ENCODE measurements at regions not wholly inside any gene's neighbourhood (a gene's known extent, or its start where the extent isn't known, plus 50 kb on each side); places are given as distances from the start of the nearest gene placed in this dataset.

- intact Hi-C loops (cut with DNase I; ENCODE audit: low total_unique reads) = no loop called here
- 85 to 92% (median 89%) methylated on average over 7 of the region's 7 CpGs for WGBS, 5 donors
- Histone ChIP-seq H3K4me3 (no peak overlapping the region), H3K27ac (no peak overlapping the region), H3K27me3 (replicated peaks in 1 of 7) (no peaks in the 10 kb centered on the region), H3K4me1 (no peaks in the 10 kb centered on the region), H3K36me3 (no peaks in the 10 kb centered on the region), H3K9me3 (no peaks in the 10 kb centered on the region)
- DNase-seq = no peak
- TF ChIP-seq POLR2A (IDR thresholded peaks at IDR 0.05) (no peak), POLR2AphosphoS5 (IDR thresholded peaks at IDR 0.05) (no peak), CTCF (IDR thresholded peaks at IDR 0.05 in 8 of 11, conservative IDR thresholded peaks at IDR 0.05 in 3 of 11) (no peak)
These were observed 217.0 kb upstream of the LRIG1 start for GRCh38 chr3:66717806-66718205.

DNA sequence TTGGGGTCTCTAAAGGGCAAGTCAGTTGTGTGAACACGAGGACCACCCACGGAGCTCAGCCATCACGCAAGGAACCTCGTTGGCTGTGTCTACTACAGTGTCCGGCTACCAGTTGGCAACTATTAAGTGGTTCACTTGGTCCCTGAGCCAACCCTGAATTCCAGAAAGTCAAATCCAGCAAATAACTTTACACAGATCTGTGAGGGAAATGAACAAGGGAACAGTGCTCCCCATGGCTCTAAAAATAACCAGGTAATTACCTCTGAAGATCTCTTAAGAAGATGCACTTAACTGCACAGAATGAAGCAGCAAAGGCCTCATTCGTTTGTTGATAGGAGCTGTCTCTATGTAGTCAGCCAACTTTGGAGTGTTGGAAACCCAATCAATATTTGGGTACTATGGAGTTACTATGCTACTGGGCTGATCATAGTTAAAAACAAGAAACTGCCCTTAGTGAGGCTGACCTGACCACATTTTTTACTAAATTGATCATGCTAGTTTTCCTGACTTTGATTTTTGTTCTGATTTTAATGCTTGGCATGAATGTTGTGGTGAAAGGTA lies 219.1 kb upstream of the LRIG1 start:
- H3K4me3 ChIP-seq = no peak overlapping the region
- DNase-seq = no peak
- 78 to 90% (median 86%) methylated on average over 6 of the region's 6 CpGs for WGBS, 5 donors
- intact Hi-C loops (cut with DNase I; ENCODE audit: low total_unique reads) = no loop called here
- no peaks in the 10 kb centered on the region for H3K9me3 ChIP-seq
- H3K36me3 ChIP-seq = no peaks in the 10 kb centered on the region
- no peak overlapping the region for H3K27ac ChIP-seq
- no peaks in the 10 kb centered on the region for H3K4me1 ChIP-seq
- H3K27me3 ChIP-seq (replicated peaks in 1 of 7) = no peaks in the 10 kb centered on the region
- no peak for TF ChIP-seq CTCF (IDR thresholded peaks at IDR 0.05 in 8 of 11, conservative IDR thresholded peaks at IDR 0.05 in 3 of 11)
- TF ChIP-seq POLR2A (IDR thresholded peaks at IDR 0.05) = no peak
- TF ChIP-seq POLR2AphosphoS5 (IDR thresholded peaks at IDR 0.05) = no peak

GRCh38 chr3:66720508-66720907 lies 219.7 kb upstream of the LRIG1 start:
- intact Hi-C loops (cut with DNase I; ENCODE audit: low total_unique reads) = no loop called here
- TF ChIP-seq POLR2A (IDR thresholded peaks at IDR 0.05) = no peak
- H3K4me1 ChIP-seq = no peaks in the 10 kb centered on the region
- WGBS, 5 donors = 84 to 92% (median 87%) methylated on average over 4 of the region's 4 CpGs
- no peaks in the 10 kb centered on the region for H3K36me3 ChIP-seq
- H3K27me3 ChIP-seq (replicated peaks in 1 of 7) = no peaks in the 10 kb centered on the region
- H3K27ac ChIP-seq = no peak overlapping the region
- H3K4me3 ChIP-seq = no peak overlapping the region
- no peaks in the 10 kb centered on the region for H3K9me3 ChIP-seq
- no peak for DNase-seq

DNA sequence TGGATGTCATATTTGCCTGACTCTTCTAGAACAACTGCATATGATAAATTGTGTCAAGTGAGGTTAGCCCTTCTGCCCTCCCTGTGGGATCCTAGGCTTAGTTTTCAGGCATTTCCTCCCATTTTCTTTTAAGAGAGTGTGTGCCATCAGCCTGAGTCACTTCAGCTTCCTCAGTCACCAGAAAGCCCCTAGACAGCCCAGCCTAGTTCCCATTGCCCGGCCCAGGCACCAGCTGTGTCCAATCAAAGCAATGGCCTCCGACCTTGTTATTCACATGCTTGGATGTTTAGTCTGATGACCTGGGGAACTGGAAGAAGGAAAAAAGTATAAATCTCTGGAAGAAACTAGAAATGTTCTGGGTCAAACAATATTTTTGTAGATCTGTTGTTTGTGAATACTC lies 221.9 kb upstream of the LRIG1 start:
- H3K27me3 ChIP-seq (replicated peaks in 1 of 7) = no peaks in the 10 kb centered on the region
- no peak for DNase-seq
- peak overlapping the region in 3 of 8 donors; percentile 13 to 34 (median 18) for H3K27ac ChIP-seq
- H3K9me3 ChIP-seq = no peaks in the 10 kb centered on the region
- no peaks in the 10 kb centered on the region for H3K36me3 ChIP-seq
- no peak overlapping the region for H3K4me3 ChIP-seq
- no peaks in the 10 kb centered on the region for H3K4me1 ChIP-seq
- TF ChIP-seq CTCF (IDR thresholded peaks at IDR 0.05 in 8 of 11, conservative IDR thresholded peaks at IDR 0.05 in 3 of 11) (no peak), POLR2AphosphoS5 (IDR thresholded peaks at IDR 0.05) (peak in 2 of 3 donors; percentile 39 to 43)
- intact Hi-C loops (cut with DNase I; ENCODE audit: low total_unique reads) = no loop called here
- 51 to 68% (median 59%) methylated on average over 2 of the region's 2 CpGs for WGBS, 5 donors

DNA sequence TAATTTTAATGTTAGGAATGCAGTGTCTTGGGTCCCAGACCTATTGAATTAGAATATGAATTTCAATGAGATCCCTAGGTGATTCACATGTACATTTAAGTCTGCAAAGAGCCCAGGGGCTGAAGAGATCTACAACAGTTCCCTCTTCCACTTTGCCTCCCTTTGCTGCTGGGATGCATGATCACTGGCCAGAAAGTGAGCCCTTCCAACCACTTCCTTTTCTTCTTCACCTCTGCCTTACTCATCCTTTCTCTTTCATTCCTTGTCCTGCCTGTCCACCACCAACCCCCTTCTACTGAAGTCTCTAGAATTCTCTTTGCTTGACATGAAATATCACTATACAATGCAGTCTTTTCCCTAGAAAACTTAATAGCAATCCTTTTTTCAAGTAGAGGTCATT lies 222.4 kb upstream of the LRIG1 start:
- DNase-seq = no peak
- TF ChIP-seq POLR2AphosphoS5 (IDR thresholded peaks at IDR 0.05) (no peak), POLR2A (IDR thresholded peaks at IDR 0.05) (no peak), CTCF (IDR thresholded peaks at IDR 0.05 in 8 of 11, conservative IDR thresholded peaks at IDR 0.05 in 3 of 11) (no peak)
- no peak overlapping the region for H3K4me3 ChIP-seq
- intact Hi-C loops (cut with DNase I; ENCODE audit: low total_unique reads) = no loop called here
- H3K36me3 ChIP-seq = no peaks in the 10 kb centered on the region
- peak overlapping the region in 1 of 8 donors; percentile 34 for H3K27ac ChIP-seq
- H3K9me3 ChIP-seq = no peaks in the 10 kb centered on the region
- H3K4me1 ChIP-seq = no peaks in the 10 kb centered on the region
- no peaks in the 10 kb centered on the region for H3K27me3 ChIP-seq (replicated peaks in 1 of 7)

Data from spleen (tissue), 11 donors.